Astrocyte (in vitro differentiated cells and primary cell): ENCODE measurements at regions not wholly inside any gene's neighbourhood (a gene's known extent, or its start where the extent isn't known, plus 50 kb on each side); places are given as distances from the start of the nearest gene placed in this dataset.

Experiments used
- DNase-seq: peaks from one replicate; pipeline ENCODE4 v3.0.0-alpha.2; 2010; ENCODE audit warnings: low read depth
- FAIRE-seq: peaks from 2 replicates; lab custom pipeline; 2011; peaks lifted over from hg19 to GRCh38; lab: Jason Lieb, UNC
- H2AFZ ChIP-seq: 2 replicates; pipeline ENCODE4 v1.6.0; 2012; ENCODE audit warnings: low read depth, low read length, inconsistent platforms
- H3K27ac ChIP-seq: 2 replicates; pipeline ENCODE4 v1.5.1; 2011; ENCODE audit warnings: low read depth, low read length, inconsistent platforms
- H3K27me3 ChIP-seq: 2 replicates; pipeline ENCODE4 v1.6.0; 2011; ENCODE audit warnings: low read length, inconsistent platforms; ENCODE audit not compliant: insufficient read depth
- H3K36me3 ChIP-seq: 2 replicates; pipeline ENCODE4 v1.5.1; 2011; ENCODE audit warnings: low read length, inconsistent platforms; ENCODE audit not compliant: insufficient read depth
- H3K4me1 ChIP-seq: 2 replicates; pipeline ENCODE4 v1.5.1; 2011; ENCODE audit warnings: low read length, inconsistent platforms; ENCODE audit not compliant: insufficient read depth
- H3K4me2 ChIP-seq: 2 replicates; pipeline ENCODE4 v1.6.0; 2012; ENCODE audit warnings: low read length, inconsistent platforms
- H3K4me3 ChIP-seq: 2 replicates; pipeline ENCODE4 v1.5.1; 2011; ENCODE audit warnings: low read depth, mild to moderate bottlenecking, low read length, inconsistent platforms; ENCODE audit not compliant: insufficient read depth
- H3K79me2 ChIP-seq: 2 replicates; pipeline ENCODE4 v1.6.0; 2012; ENCODE audit warnings: mild to moderate bottlenecking, low read length, inconsistent platforms; ENCODE audit not compliant: insufficient read depth
- H3K9ac ChIP-seq: 2 replicates; pipeline ENCODE4 v1.6.0; 2012; ENCODE audit warnings: mild to moderate bottlenecking, low read length, inconsistent platforms
- H3K9me3 ChIP-seq: 2 replicates; pipeline ENCODE4 v1.5.1; 2012; ENCODE audit warnings: low read depth, mild to moderate bottlenecking, low read length, inconsistent platforms; ENCODE audit not compliant: insufficient read depth
- H4K20me1 ChIP-seq: 2 replicates; pipeline ENCODE4 v1.6.0; 2012; ENCODE audit warnings: low read length, inconsistent platforms; ENCODE audit not compliant: insufficient read depth
- H3K27ac Mint-ChIP-seq: one replicate; pipeline ENCODE4 v1.8.0; 2021; ENCODE audit warnings: mild to moderate bottlenecking, mixed read lengths; ENCODE audit not compliant: unreplicated experiment
- H3K27me3 Mint-ChIP-seq: one replicate; pipeline ENCODE4 v1.8.0; 2021; ENCODE audit warnings: low read depth, mixed read lengths; ENCODE audit not compliant: unreplicated experiment
- H3K36me3 Mint-ChIP-seq: one replicate; pipeline ENCODE4 v1.8.0; 2021; ENCODE audit warnings: low read depth, mixed read lengths; ENCODE audit not compliant: unreplicated experiment
- H3K4me1 Mint-ChIP-seq: one replicate; pipeline ENCODE4 v1.8.0; 2021; ENCODE audit warnings: low read depth, mixed read lengths; ENCODE audit not compliant: unreplicated experiment
- H3K4me3 Mint-ChIP-seq: one replicate; pipeline ENCODE4 v1.8.0; 2021; ENCODE audit warnings: mild to moderate bottlenecking, moderate library complexity, mixed read lengths; ENCODE audit not compliant: unreplicated experiment
- H3K9me3 Mint-ChIP-seq: one replicate; pipeline ENCODE4 v1.8.0; 2021; ENCODE audit warnings: mild to moderate bottlenecking, mixed read lengths; ENCODE audit not compliant: unreplicated experiment
- CTCF ChIP-seq: IDR thresholded peaks from 2 replicates; pipeline ENCODE4 v1.5.1; 2011; ENCODE audit warnings: low read depth, mild to moderate bottlenecking, inconsistent platforms, low read length, moderate library complexity; ENCODE audit not compliant: insufficient read depth
- EZH2 ChIP-seq: IDR thresholded peaks from 2 replicates; pipeline ENCODE4 v1.6.1; 2012; ENCODE audit warnings: mild to moderate bottlenecking, low read length, inconsistent platforms; ENCODE audit not compliant: insufficient read depth

- DNase-seq, result no peak
- Histone ChIP-seq H2AFZ (no peak overlapping the region), H3K36me3 (no peaks in the 10 kb centered on the region), H3K27ac (no peak overlapping the region), H3K4me1 (no peaks in the 10 kb centered on the region), H3K79me2 (no peaks in the 10 kb centered on the region), H4K20me1 (no peaks in the 10 kb centered on the region), H3K4me2 (no peak overlapping the region), H3K9ac (no peak overlapping the region), H3K9me3 (no peaks in the 10 kb centered on the region), H3K27me3 (no peaks in the 10 kb centered on the region), H3K4me3 (no peak overlapping the region)
- Mint-ChIP-seq H3K36me3 (no peaks in the 10 kb centered on the region), H3K4me1 (peaks cover 9% of the 10 kb centered on the region), H3K27me3 (no peaks in the 10 kb centered on the region), H3K4me3 (no peak overlapping the region), H3K27ac (no peak overlapping the region), H3K9me3 (peaks cover 3% of the 10 kb centered on the region)
- no peak for FAIRE-seq
- TF ChIP-seq CTCF (no peak), EZH2 (no peak)
These were observed 404.5 kb upstream of the LRRC7 start for GRCh38 chr1:69163241-69163640.

GRCh38 chr1:69163779-69164178 lies 403.9 kb upstream of the LRRC7 start:
- Histone ChIP-seq H3K79me2 (no peaks in the 10 kb centered on the region), H3K4me2 (no peak overlapping the region), H2AFZ (no peak overlapping the region), H3K4me3 (no peak overlapping the region), H3K9me3 (no peaks in the 10 kb centered on the region), H4K20me1 (no peaks in the 10 kb centered on the region), H3K27ac (no peak overlapping the region), H3K36me3 (no peaks in the 10 kb centered on the region), H3K4me1 (no peaks in the 10 kb centered on the region), H3K27me3 (no peaks in the 10 kb centered on the region), H3K9ac (no peak overlapping the region)
- Mint-ChIP-seq H3K36me3 (no peaks in the 10 kb centered on the region), H3K27me3 (no peaks in the 10 kb centered on the region), H3K4me3 (no peak overlapping the region), H3K9me3 (peaks cover 3% of the 10 kb centered on the region), H3K4me1 (peaks cover 9% of the 10 kb centered on the region), H3K27ac (no peak overlapping the region)
- TF ChIP-seq CTCF (no peak), EZH2 (no peak)
- DNase-seq (no peak), FAIRE-seq (no peak)

GRCh38 chr1:69167876-69168275 lies 399.8 kb upstream of the LRRC7 start:
- no peak overlapping the region for H3K4me3 Mint-ChIP-seq
- FAIRE-seq (no peak), DNase-seq (peak; percentile 30)
- H3K36me3 ChIP-seq, result no peaks in the 10 kb centered on the region
- H3K4me1 Mint-ChIP-seq, result peaks cover 21% of the 10 kb centered on the region
- no peak overlapping the region for H2AFZ ChIP-seq
- no peaks in the 10 kb centered on the region for H3K27me3 Mint-ChIP-seq
- TF ChIP-seq CTCF, result no peak
- TF ChIP-seq EZH2, result no peak
- peaks cover 14% of the 10 kb centered on the region for H3K9me3 Mint-ChIP-seq
- H3K4me2 ChIP-seq, result no peak overlapping the region
- no peak overlapping the region for H3K27ac ChIP-seq
- H4K20me1 ChIP-seq, result no peaks in the 10 kb centered on the region
- H3K4me3 ChIP-seq, result no peak overlapping the region
- H3K9me3 ChIP-seq, result peaks cover 4% of the 10 kb centered on the region
- no peaks in the 10 kb centered on the region for H3K79me2 ChIP-seq
- H3K4me1 ChIP-seq, result peaks cover 6% of the 10 kb centered on the region
- H3K9ac ChIP-seq, result no peak overlapping the region
- no peak overlapping the region for H3K27ac Mint-ChIP-seq
- H3K27me3 ChIP-seq, result no peaks in the 10 kb centered on the region
- H3K36me3 Mint-ChIP-seq, result no peaks in the 10 kb centered on the region
